ENCODE measurements at regions not wholly inside any gene's neighbourhood (a gene's known extent, or its start where the extent isn't known, plus 50 kb on each side); places are given as distances from the start of the nearest gene placed in this dataset.

DNA sequence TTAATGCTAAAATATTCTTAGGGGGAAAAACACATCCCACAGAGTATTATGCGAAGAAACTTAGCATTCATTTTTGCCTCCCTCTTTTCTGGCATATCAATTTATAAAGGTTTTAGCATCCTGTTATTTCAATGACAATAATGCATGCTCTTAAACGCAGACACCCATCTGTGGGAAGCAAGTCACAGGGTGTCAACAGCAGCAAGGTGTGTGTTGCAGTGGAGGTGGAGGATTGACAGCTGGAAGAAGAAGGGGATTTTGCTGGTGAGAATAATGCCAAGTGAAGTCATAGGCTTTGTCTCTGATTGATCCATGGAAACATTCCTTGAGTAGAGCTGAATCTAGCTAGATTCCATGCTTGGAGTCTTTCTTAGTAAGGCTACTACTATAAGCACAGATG, 498.1 kb downstream of the NPIPA7 start:
- no peak overlapping the region for H3K23ac ChIP-seq (ENCODE audit: insufficient read length)
- H2AK5ac ChIP-seq (ENCODE audit: low read depth, low read length), result no peak overlapping the region
- H4K8ac ChIP-seq (ENCODE audit: extremely low read depth, insufficient read depth, low read length), result no peak overlapping the region
- H3K36me3 ChIP-seq (ENCODE audit: control insufficient read depth in 2 of 4, insufficient read depth in 4 of 4, low read length in 3 of 4), result no peaks in the 10 kb centered on the region
- no peak overlapping the region for H2BK20ac ChIP-seq (ENCODE audit: low read length)
- H2AFZ ChIP-seq (ENCODE audit: low read length), result no peak overlapping the region
- DNase-seq (ENCODE audit: low read depth in 1 of 2, low spot score in 2 of 2) (no peak), FAIRE-seq (no peak)
- H3K27ac ChIP-seq (ENCODE audit: low read depth, low read length), result no peak overlapping the region
- H3K4me3 ChIP-seq (ENCODE audit: extremely low read depth in 1 of 4, insufficient read depth in 2 of 4, low read depth in 3 of 4, low read length in 4 of 4), result no peak overlapping the region
- H3K4me2 ChIP-seq (ENCODE audit: insufficient read depth in 1 of 2, low read depth in 2 of 2, low read length in 2 of 2), result no peak overlapping the region
- no peak overlapping the region for H3K14ac ChIP-seq (ENCODE audit: insufficient read length)
- no peaks in the 10 kb centered on the region for H3K79me1 ChIP-seq (ENCODE audit: low read depth, low read length)
- no peak overlapping the region for H2BK12ac ChIP-seq (ENCODE audit: low read depth, low read length)
- no peaks in the 10 kb centered on the region for H3K27me3 ChIP-seq (replicated peaks in 1 of 4; ENCODE audit: control insufficient read depth in 3 of 4, extremely low read depth in 1 of 4, insufficient read depth in 3 of 4, low read length in 3 of 4)
- ChIA-PET POLR2A (ENCODE audit: partially characterized antibody) (no interaction called here), CTCF (ENCODE audit: partially characterized antibody) (interaction anchor here (7.4 kb wide), 1 partner anchor 16 kb away, joined by 44 read pairs; no protein-coding TSS in a partner anchor)
- H2BK5ac ChIP-seq (ENCODE audit: low read depth, low read length), result no peak overlapping the region
- H3K9me3 ChIP-seq (ENCODE audit: insufficient read depth in 2 of 2, low read depth in 1 of 2, low read length in 1 of 2), result no peaks in the 10 kb centered on the region
- peaks cover 0 to 6% (median 4%) of the 10 kb centered on the region in 4 experiments; a peak in 4 of 7 replicates for H3K4me1 ChIP-seq (replicated peaks in 1 of 4; ENCODE audit: control insufficient read depth in 3 of 4, insufficient read depth in 4 of 4, low read length in 3 of 4)
- H2BK120ac ChIP-seq (replicated peaks; ENCODE audit: low read depth, low read length), result no peak overlapping the region
- H3K79me2 ChIP-seq (ENCODE audit: control insufficient read depth in 1 of 2, insufficient read depth in 2 of 2, low read length in 2 of 2), result no peaks in the 10 kb centered on the region
- no peak overlapping the region for H3K18ac ChIP-seq (ENCODE audit: extremely low read depth, low read length)
- no peak for TF ChIP-seq RBBP5 (IDR thresholded peaks at IDR 0.05; ENCODE audit: borderline replicate concordance, low read depth, low read length)
- TF ChIP-seq EGR1 (IDR thresholded peaks at IDR 0.05; ENCODE audit: borderline replicate concordance, low read depth, low read length), result no peak
- no peak for TF ChIP-seq GTF2F1 (IDR thresholded peaks at IDR 0.05; ENCODE audit: borderline replicate concordance, low read depth, low read length)
- TF ChIP-seq RXRA (IDR thresholded peaks at IDR 0.05; ENCODE audit: insufficient read depth, low read depth, low read length), result no peak
- no peak for TF ChIP-seq SIX5 (IDR thresholded peaks at IDR 0.05; ENCODE audit: low read depth, low read length)
- no peak for TF ChIP-seq CHD2 (IDR thresholded peaks at IDR 0.05; ENCODE audit: low read length)
- TF ChIP-seq SRF (IDR thresholded peaks at IDR 0.05; ENCODE audit: low read depth, low read length), result no peak
- TF ChIP-seq CHD1 (IDR thresholded peaks at IDR 0.05; ENCODE audit: low read depth, low read length), result no peak
- TF ChIP-seq RAD21 (IDR thresholded peaks at IDR 0.05 in 1 of 2, conservative IDR thresholded peaks at IDR 0.05 in 1 of 2; ENCODE audit: low read depth in 2 of 2, low read length in 2 of 2), result no peak
- TF ChIP-seq, protein P1, sequence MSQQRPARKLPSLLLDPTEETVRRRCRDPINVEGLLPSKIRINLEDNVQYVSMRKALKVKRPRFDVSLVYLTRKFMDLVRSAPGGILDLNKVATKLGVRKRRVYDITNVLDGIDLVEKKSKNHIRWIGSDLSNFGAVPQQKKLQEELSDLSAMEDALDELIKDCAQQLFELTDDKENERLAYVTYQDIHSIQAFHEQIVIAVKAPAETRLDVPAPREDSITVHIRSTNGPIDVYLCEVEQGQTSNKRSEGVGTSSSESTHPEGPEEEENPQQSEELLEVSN (IDR thresholded peaks at IDR 0.05), result no peak
- TF ChIP-seq BRCA1 (IDR thresholded peaks at IDR 0.05; ENCODE audit: low read depth, low read length), result no peak
- H3K4ac ChIP-seq (replicated peaks; ENCODE audit: insufficient read length, low read depth, low read length), result no peak overlapping the region
- no peak overlapping the region for H2BK15ac ChIP-seq (ENCODE audit: low read length)
- H4K5ac ChIP-seq (ENCODE audit: insufficient read length, low read depth, low read length), result no peak overlapping the region
- H3K9ac ChIP-seq (replicated peaks in 1 of 4; ENCODE audit: extremely low read depth in 1 of 4, low read depth in 3 of 4, low read length in 3 of 4), result no peak overlapping the region
- no peak overlapping the region for H3K56ac ChIP-seq (replicated peaks; ENCODE audit: insufficient read length, low read depth, low read length)
- no peaks in the 10 kb centered on the region for H4K20me1 ChIP-seq (replicated peaks in 1 of 2; ENCODE audit: control insufficient read depth in 1 of 2, insufficient read depth in 2 of 2, low read length in 2 of 2)
- no peak overlapping the region for H4K91ac ChIP-seq (replicated peaks; ENCODE audit: insufficient read length, low read length)
- 75% methylated on average over 2 of the region's 2 CpGs; no CpG with 5 or more reads in 1 of the 2 experiments for WGBS, 2 experiments (ENCODE audit: extremely low coverage in 1 of 2, insufficient coverage in 1 of 2, insufficient read length in 1 of 2, insufficient replicate concordance in 2 of 2, low coverage in 1 of 2, low lambda C conversion rate in 2 of 2, missing lambda C conversion rate in 1 of 2)
- no peaks in the 10 kb centered on the region for H3K23me2 ChIP-seq (ENCODE audit: low read depth, low read length)

Data from H1 (cell line).